GM12891 (cell line): ENCODE measurements at regions not wholly inside any gene's neighbourhood (a gene's known extent, or its start where the extent isn't known, plus 50 kb on each side); places are given as distances from the start of the nearest gene placed in this dataset.

ENCODE experiments used
- DNase-seq: peaks from one replicate; pipeline ENCODE4 v3.0.0; 2011; ENCODE audit warnings: low spot score; ENCODE audit not compliant: insufficient read length
- FAIRE-seq: peaks from 2 replicates; lab custom pipeline; 2011; peaks lifted over from hg19 to GRCh38; lab: Jason Lieb, UNC
- PAX5 ChIP-seq: IDR thresholded peaks from 2 replicates; pipeline ENCODE4 v1.6.1; 2011; ENCODE audit warnings: low read length, moderate library complexity, mild to moderate bottlenecking; ENCODE audit not compliant: insufficient read depth, severe bottlenecking
- POLR2A ChIP-seq: IDR thresholded peaks from 2 replicates; pipeline ENCODE4 v1.6.1; 2011; ENCODE audit warnings: low read depth, low read length, control low read depth
- POLR2AphosphoS5 ChIP-seq: IDR thresholded peaks from 2 replicates; pipeline ENCODE4 v1.6.1; 2011; ENCODE audit warnings: low read depth, low read length, control low read depth
- POU2F2 ChIP-seq: IDR thresholded peaks from 2 replicates; pipeline ENCODE4 v1.6.1; 2011; ENCODE audit warnings: low read depth, mild to moderate bottlenecking, control low read depth, low read length, moderate library complexity
- SPI1 ChIP-seq: IDR thresholded peaks from 2 replicates; pipeline ENCODE4 v1.6.1; 2011; ENCODE audit warnings: low read depth, low read length, control low read depth
- TAF1 ChIP-seq: IDR thresholded peaks from 2 replicates; pipeline ENCODE4 v1.6.1; 2011; ENCODE audit warnings: low read depth, low read length, control low read depth

DNA sequence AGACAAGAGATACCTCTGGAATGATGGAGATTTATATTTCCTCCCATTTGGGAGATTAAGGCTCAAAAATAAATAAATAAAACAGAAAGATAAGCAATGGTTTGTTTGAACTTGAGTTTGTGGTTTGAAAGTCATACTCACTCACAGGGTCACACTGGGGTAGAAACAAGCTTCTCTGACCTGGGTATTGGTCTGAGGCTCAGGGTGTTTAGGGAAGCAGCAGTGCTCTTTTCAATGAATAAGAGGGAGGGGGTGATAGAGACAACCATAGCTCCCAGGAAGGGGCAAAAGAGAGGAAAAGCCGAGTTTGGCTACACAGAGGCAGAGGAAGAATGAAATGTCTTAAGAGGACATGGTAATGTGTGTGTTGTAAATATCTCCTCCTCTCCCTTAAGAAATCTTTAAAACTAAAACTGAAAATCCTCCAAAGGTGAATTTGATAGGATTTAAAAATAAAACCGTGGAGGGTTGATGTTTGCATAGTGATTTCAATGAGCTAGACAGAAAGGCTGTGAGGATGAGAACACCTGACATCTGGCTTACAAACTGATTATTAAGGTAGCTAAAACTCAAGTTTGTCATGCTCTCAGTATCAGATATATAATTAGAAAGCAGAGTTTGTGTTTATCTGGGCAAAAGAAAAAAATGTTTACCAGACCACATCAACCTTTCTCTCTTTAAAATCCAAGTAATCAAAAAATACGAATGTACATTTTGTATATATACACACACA lies 159.9 kb upstream of the TMEFF2 start:
- TF ChIP-seq POU2F2 (no peak), SPI1 (no peak), PAX5 (no peak), POLR2A (no peak), POLR2AphosphoS5 (no peak), TAF1 (no peak)
- DNase-seq (no peak), FAIRE-seq (no peak)

DNA sequence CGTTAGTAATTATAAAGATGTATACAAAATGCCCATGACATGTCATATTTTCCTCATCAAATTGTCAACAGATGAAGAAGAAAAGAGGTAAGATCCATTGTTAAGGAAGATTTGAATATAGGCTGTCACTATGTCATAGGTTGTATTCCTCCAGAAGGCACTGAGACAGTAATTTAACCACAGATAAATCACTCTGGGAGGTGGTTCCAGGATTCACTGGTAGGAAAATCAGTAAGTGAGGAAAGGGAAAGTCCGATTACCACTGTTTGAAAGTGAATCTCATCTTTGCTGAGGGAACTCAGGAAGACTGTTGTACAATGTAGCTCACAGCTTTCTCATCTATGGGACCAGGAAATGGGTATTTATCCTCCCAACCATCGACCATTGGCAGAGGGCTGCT lies 152.8 kb upstream of the TMEFF2 start:
- DNase-seq (no peak), FAIRE-seq (no peak)
- TF ChIP-seq POU2F2 = no peak

- TF ChIP-seq PAX5 (no peak), POU2F2 (no peak), POLR2A (no peak), POLR2AphosphoS5 (no peak)
- FAIRE-seq = no peak
- DNase-seq = no peak
Observed at GRCh38 chr2:192345287-192345686, 150.6 kb upstream of the TMEFF2 start.

DNA sequence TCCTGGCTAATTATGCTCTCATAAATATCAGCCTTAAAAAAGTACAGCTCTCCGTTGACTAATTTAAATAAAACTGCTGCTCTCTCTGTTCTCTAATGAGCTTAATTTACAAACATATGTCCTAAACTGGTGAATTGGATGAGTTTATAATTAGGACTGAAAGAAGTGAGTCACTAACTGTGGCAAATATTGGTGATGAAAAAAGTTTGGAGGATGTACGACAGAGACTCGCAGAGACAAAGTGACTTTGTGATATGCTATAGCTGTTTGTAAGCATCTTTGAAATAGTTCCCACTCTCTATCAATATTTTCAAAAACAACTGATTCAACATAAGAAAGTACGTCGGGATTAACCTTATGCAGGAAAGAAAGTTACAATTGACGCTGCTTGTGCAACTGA lies 138.9 kb upstream of the TMEFF2 start:
- DNase-seq (no peak), FAIRE-seq (no peak)
- no peak for TF ChIP-seq POLR2A
- no peak for TF ChIP-seq TAF1
- TF ChIP-seq PAX5 = no peak
- TF ChIP-seq POLR2AphosphoS5 = no peak
- TF ChIP-seq SPI1 = no peak
- no peak for TF ChIP-seq POU2F2

- no peak for TF ChIP-seq PAX5
- TF ChIP-seq TAF1 = no peak
- no peak for TF ChIP-seq POLR2AphosphoS5
- TF ChIP-seq POLR2A = no peak
- TF ChIP-seq POU2F2 = no peak
- TF ChIP-seq SPI1 = no peak
- DNase-seq (no peak), FAIRE-seq (no peak)
Observed at GRCh38 chr2:192328297-192328696, 133.6 kb upstream of the TMEFF2 start.

GRCh38 chr2:192327576-192327975 lies 132.8 kb upstream of the TMEFF2 start:
- no peak for DNase-seq
- TF ChIP-seq POU2F2 (no peak), TAF1 (no peak), POLR2A (no peak), SPI1 (peak; percentile 41; the same call in 1 of the 2 replicates), PAX5 (no peak)
- no peak for FAIRE-seq

GRCh38 chr2:192315543-192315942 lies 120.8 kb upstream of the TMEFF2 start:
- FAIRE-seq (no peak), DNase-seq (no peak)
- TF ChIP-seq TAF1 (no peak), SPI1 (no peak)

DNA sequence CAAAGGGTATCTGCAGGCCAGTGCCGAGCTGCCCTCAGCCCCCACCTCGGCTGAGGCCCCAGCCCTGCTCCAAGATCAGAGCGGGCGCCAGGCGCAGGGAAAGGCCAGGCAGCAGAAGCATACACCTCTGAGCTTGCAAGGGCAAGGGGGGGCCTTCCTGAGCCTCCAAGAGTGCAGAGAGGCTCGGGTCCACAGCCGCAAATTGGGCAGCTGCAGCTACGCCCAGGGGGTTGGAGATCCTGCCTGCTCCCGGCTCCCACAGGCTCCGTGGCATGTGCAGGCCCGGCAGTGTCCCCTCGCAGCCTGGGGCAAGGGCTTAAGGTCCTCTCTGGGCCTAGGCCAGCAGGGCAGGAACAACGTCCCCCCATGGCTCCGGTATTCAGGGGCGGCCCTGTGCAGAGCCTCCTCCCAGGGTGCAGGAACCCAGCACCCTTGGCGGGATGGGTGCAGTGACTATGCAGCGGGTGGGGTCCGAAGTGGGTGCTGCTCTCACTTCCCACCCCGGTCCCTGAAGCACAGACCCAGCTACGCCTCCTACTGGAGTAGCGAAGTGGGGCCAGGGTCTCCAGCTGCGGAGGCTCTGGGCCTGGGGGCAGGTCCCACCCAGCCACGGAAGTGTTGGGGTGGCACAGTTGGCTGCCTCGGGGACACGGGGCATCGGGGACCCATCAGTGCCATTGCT lies 120.2 kb upstream of the TMEFF2 start:
- no peak for DNase-seq
- no peak for FAIRE-seq
- TF ChIP-seq PAX5 = no peak
- no peak for TF ChIP-seq POLR2AphosphoS5
- no peak for TF ChIP-seq POLR2A
- no peak for TF ChIP-seq TAF1
- TF ChIP-seq POU2F2 = no peak
- no peak for TF ChIP-seq SPI1

- TF ChIP-seq SPI1 (no peak), POU2F2 (no peak), POLR2AphosphoS5 (no peak), TAF1 (no peak), POLR2A (no peak), PAX5 (no peak)
- DNase-seq (no peak), FAIRE-seq (no peak)
Observed at GRCh38 chr2:192313773-192314172, 119.0 kb upstream of the TMEFF2 start.

DNA sequence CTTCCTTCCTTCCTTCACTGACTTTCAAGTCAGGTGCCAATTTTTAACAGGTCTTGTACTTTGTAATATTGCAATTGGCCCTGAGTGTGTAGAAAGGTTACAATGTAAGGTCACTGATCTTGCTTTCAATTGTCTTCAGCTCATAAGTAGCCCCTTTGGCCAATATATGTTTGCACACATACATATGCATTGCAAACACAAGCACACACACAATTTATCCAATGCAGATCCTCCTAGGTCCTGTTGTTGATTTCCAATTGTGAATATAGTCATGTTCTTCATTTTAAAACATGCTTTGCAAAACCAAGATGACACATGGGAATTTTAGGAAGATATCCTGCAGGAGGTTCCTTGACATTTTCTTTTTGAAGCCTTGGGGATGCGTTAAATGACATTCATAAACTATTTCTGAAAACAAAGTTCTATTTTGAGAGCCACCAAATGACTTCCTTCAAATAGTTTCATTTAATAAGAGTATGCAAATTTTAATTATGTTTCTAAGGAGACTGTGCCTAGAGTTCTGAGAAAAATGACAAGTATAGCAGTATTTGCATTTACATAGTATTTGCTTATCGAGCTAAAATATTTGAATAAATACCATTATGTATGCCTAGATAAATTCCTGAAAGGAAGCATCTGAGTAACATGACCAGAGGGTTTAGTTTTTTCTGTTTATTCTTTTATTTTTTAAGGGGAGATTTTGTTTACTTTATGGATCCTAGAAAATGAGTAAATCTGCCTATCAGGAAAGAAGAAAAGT lies 117.1 kb upstream of the TMEFF2 start:
- TF ChIP-seq PAX5 = no peak
- TF ChIP-seq POLR2AphosphoS5 = no peak
- no peak for TF ChIP-seq POU2F2
- TF ChIP-seq POLR2A = no peak
- no peak for TF ChIP-seq SPI1
- no peak for TF ChIP-seq TAF1
- FAIRE-seq = no peak
- DNase-seq = no peak
